ENCODE measurements at regions not wholly inside any gene's neighbourhood (a gene's known extent, or its start where the extent isn't known, plus 50 kb on each side); places are given as distances from the start of the nearest gene placed in this dataset.
A peak's percentile ranks its signal among the peaks of the same experiment; 100 is the strongest.
"Not testable (repeated sequence)": the region's sequence is repeated elsewhere in the genome, so short reads cannot be mapped to it uniquely, and the experiment has no call there.

DNA sequence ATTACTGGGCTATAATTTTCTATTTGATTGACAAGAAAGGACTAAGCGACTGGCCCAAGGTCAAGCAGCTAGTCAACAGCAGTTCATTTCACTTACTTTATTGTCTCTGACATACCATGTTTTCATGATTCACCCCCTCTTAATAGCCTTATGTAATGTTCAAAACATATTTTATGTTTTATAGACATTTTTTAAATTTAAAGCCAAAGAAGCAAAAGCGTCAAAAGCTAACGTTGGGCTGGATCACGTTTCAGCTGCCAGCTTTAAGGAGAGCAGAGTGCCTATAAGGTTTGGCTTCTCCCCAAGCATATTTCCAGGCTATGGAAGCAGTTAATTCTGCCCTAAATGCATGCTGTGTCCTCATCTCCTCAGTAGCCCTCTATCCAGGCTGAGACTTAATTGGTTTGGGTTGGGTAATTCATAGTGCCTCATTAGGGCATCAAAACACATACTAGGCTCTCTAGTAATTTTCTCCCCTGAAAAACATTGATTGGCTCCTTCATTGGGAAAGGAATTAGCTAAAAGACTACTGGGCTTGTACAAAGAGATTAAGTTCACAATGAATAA is 94.8 kb upstream of the CREB1 start:
- H3K4me1 ChIP-seq (replicated peaks in 1 of 2) = no peaks in the 10 kb centered on the region
- no peaks in the 10 kb centered on the region for H3K9me3 ChIP-seq (replicated peaks in 1 of 3)
- 68 to 79% (median 73%) methylated on average over 4 of the region's 4 CpGs for WGBS, 4 donors
- intact Hi-C loops (cut with DNase I) = no loop called here
- no peak overlapping the region for H3K27ac ChIP-seq
- H3K27me3 ChIP-seq = no peaks in the 10 kb centered on the region
- DNase-seq = no peak
- H3K36me3 ChIP-seq (replicated peaks in 1 of 2) = no peaks in the 10 kb centered on the region
- TF ChIP-seq, protein P1, sequence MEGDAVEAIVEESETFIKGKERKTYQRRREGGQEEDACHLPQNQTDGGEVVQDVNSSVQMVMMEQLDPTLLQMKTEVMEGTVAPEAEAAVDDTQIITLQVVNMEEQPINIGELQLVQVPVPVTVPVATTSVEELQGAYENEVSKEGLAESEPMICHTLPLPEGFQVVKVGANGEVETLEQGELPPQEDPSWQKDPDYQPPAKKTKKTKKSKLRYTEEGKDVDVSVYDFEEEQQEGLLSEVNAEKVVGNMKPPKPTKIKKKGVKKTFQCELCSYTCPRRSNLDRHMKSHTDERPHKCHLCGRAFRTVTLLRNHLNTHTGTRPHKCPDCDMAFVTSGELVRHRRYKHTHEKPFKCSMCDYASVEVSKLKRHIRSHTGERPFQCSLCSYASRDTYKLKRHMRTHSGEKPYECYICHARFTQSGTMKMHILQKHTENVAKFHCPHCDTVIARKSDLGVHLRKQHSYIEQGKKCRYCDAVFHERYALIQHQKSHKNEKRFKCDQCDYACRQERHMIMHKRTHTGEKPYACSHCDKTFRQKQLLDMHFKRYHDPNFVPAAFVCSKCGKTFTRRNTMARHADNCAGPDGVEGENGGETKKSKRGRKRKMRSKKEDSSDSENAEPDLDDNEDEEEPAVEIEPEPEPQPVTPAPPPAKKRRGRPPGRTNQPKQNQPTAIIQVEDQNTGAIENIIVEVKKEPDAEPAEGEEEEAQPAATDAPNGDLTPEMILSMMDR (IDR thresholded peaks at IDR 0.05) = no peak
- TF ChIP-seq POLR2A (IDR thresholded peaks at IDR 0.05) = no peak
- H3K4me3 ChIP-seq = no peak overlapping the region

DNA sequence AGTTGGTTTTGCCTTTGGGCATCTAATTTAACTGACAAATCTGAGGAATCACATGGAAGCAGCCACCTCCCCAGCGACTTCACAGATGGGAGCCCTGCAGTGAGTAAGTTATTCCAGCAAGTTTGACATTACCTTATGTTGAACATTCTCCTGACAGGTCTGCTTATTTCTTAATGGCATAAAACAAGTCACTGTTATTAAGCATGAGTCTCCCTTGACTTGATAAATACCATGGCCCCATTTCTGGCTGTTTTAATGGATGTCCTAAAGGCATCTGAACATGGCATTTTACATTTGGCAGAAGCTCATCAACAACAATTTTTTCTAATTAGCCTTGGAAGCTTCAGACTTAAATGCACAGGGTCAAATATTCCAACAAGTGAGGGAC is 92.6 kb upstream of the CREB1 start:
- Histone ChIP-seq H3K27ac (no peak overlapping the region), H3K36me3 (replicated peaks in 1 of 2) (no peaks in the 10 kb centered on the region), H3K4me3 (no peak overlapping the region), H3K9me3 (replicated peaks in 1 of 3) (no peaks in the 10 kb centered on the region), H3K4me1 (replicated peaks in 1 of 2) (no peaks in the 10 kb centered on the region), H3K27me3 (no peaks in the 10 kb centered on the region)
- TF ChIP-seq, protein P1 (IDR thresholded peaks at IDR 0.05) = no peak
- TF ChIP-seq POLR2A (IDR thresholded peaks at IDR 0.05) = no peak
- WGBS, 4 donors = 84 to 100% (median 94%) methylated on average over 1 of the region's 1 CpG
- DNase-seq = no peak
- intact Hi-C loops (cut with DNase I) = no loop called here

DNA sequence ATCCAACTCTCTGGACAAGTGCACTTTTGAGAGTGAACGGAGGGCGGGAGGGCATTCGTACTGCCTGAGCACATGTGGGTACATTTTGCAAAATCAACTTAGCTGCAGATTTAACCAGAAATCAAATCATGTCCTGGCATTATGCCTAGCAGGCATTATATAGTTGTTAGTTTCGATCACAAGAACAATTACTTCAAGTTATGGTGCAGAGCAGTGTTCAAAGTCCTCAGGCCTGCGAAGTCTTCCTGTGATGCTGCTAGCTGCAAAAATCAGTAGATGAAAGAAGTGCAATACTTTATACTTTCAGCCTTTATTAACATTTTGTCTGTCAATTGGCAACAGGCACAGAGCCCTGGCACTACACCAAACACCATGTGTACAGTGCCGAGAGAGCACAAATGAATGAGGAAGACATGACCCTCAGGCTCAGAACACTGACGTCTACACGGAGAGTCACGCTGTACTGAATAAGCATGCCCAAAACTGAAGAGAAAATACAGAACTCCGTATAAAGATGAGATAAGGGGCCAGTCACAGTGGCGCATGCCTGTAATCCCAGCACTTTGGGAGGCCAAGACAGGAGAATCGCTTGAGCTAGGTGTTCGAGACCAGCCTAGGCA is 92.1 kb upstream of the CREB1 start:
- DNase-seq = peak in 4 of 7 donors; percentile 5 to 91 (median 28)
- WGBS, 4 donors = 74 to 86% (median 84%) methylated on average over 13 of the region's 13 CpGs
- Histone ChIP-seq H3K36me3 (replicated peaks in 1 of 2) (no peaks in the 10 kb centered on the region), H3K4me3 (no peak overlapping the region), H3K4me1 (replicated peaks in 1 of 2) (no peaks in the 10 kb centered on the region), H3K27me3 (no peaks in the 10 kb centered on the region), H3K27ac (peak overlapping the region in 1 of 5 donors; percentile 42), H3K9me3 (replicated peaks in 1 of 3) (no peaks in the 10 kb centered on the region)
- intact Hi-C loops (cut with DNase I) = no loop called here
- TF ChIP-seq, protein P1 (IDR thresholded peaks at IDR 0.05) = no peak

DNA sequence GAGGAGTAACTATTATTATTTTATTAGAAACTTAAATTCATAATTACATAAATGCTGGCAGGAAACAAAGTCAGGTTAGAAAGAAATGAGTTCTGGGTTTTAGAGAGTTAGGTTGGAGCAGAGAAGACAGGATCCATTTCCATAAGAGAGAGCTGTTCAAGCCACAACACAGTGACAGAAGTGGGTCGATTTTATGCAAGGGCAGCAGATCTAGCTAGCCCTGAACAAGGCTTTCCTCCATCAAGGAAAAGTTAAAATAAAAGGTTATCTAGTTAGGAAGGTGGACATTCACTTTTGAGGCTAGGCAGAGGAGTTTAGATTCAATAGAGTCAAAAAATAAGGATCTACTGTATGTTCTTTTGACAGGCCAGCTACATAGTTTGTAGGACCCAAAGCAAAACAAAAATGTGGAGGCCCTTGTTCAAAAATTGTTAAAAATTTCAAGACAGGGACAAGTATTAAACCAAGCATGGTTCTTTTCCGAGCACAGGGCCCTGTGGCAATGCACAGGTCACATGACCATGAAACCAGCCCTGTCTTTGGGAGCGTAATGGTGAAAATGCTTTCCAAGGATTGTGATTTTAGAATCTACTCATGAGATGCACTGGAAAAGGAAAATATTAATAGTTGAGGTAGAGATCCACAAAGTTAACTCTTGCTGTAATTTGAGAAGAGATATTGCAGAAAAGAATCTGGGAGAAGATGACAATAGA is 91.2 kb upstream of the CREB1 start:
- no peaks in the 10 kb centered on the region for H3K4me1 ChIP-seq (replicated peaks in 1 of 2)
- intact Hi-C loops (cut with DNase I) = no loop called here
- TF ChIP-seq POLR2A (IDR thresholded peaks at IDR 0.05) = no peak
- TF ChIP-seq, protein P1 (IDR thresholded peaks at IDR 0.05) = no peak
- H3K27ac ChIP-seq = peak overlapping the region in 1 of 5 donors; percentile 42
- 84 to 91% (median 86%) methylated on average over 3 of the region's 3 CpGs for WGBS, 4 donors
- no peaks in the 10 kb centered on the region for H3K27me3 ChIP-seq
- H3K4me3 ChIP-seq = no peak overlapping the region
- no peak for DNase-seq
- H3K36me3 ChIP-seq (replicated peaks in 1 of 2) = no peaks in the 10 kb centered on the region
- no peaks in the 10 kb centered on the region for H3K9me3 ChIP-seq (replicated peaks in 1 of 3)

DNA sequence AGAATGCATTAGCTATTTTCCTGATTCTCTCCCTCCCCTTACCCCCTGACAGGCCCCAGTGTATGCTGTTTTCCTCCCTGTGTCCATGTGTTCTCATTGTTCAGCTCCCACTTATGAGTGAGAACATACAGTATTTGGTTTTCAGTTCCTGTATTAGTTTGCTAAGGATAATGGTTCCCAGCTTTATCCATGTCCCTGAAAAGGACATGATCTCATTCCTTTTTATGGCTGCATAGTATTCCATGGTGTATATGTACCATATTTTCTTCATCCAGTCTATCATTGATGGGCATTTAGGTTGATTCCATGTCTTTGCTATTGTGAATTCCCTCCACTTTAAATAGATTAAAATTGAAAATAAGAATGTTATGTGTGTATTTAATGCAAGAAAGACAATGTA is 89.9 kb upstream of the CREB1 start:
- H3K36me3 ChIP-seq (replicated peaks in 1 of 2); H3K4me3 ChIP-seq; H3K4me1 ChIP-seq (replicated peaks in 1 of 2); H3K27me3 ChIP-seq; H3K27ac ChIP-seq; DNase-seq; H3K9me3 ChIP-seq (replicated peaks in 1 of 3); intact Hi-C loops (cut with DNase I): not testable (repeated sequence)

All from adrenal gland (tissue), 9 donors.